ACC112 (cell line): ENCODE measurements at regions not wholly inside any gene's neighbourhood (a gene's known extent, or its start where the extent isn't known, plus 50 kb on each side); places are given as distances from the start of the nearest gene placed in this dataset.

Experiments used
- H2AFZ ChIP-seq: fragments of 200-600 bp; sonication (generic); one replicate; pipeline ENCODE4 v1.6.0; 2017; ENCODE audit warnings: antibody characterized with exemption, low read length; ENCODE audit not compliant: unreplicated experiment
- H3K27ac ChIP-seq: fragments of 200-600 bp; sonication (generic); 2 replicates; pipeline ENCODE4 v1.5.1; 2014; ENCODE audit warnings: low read depth, mild to moderate bottlenecking, antibody characterized with exemption, low read length, moderate library complexity
- H3K27me3 ChIP-seq: fragments of 200-600 bp; sonication (generic); 2 replicates; pipeline ENCODE4 v1.6.1; 2014; ENCODE audit warnings: mild to moderate bottlenecking, antibody characterized with exemption, low read length, moderate library complexity, mixed read lengths; ENCODE audit not compliant: insufficient read depth
- H3K36me3 ChIP-seq: fragments of 200-600 bp; sonication (generic); 2 replicates; pipeline ENCODE4 v1.6.1; 2016; ENCODE audit warnings: mild to moderate bottlenecking, antibody characterized with exemption, low read length, moderate library complexity, mixed read lengths; ENCODE audit not compliant: insufficient read depth
- H3K4me1 ChIP-seq: fragments of 200-600 bp; sonication (generic); one replicate; pipeline ENCODE4 v1.6.1; 2016; ENCODE audit warnings: low read length, mixed read lengths; ENCODE audit not compliant: insufficient read depth, unreplicated experiment, control insufficient read depth
- H3K4me3 ChIP-seq: fragments of 200-600 bp; sonication (generic); 2 replicates; pipeline ENCODE4 v1.5.1; 2014; ENCODE audit warnings: mild to moderate bottlenecking, low read depth, low read length
- H3K79me2 ChIP-seq: fragments of 200-600 bp; sonication (generic); one replicate; pipeline ENCODE4 v1.6.0; 2016; ENCODE audit warnings: low read length; ENCODE audit not compliant: control insufficient read depth, unreplicated experiment, insufficient read depth

GRCh38 chr9:89722712-89723111, 117.9 kb downstream of the GADD45G start:
- H3K36me3 ChIP-seq = no peaks in the 10 kb centered on the region
- H3K27me3 ChIP-seq = no peaks in the 10 kb centered on the region
- H2AFZ ChIP-seq = no peak overlapping the region
- no peaks in the 10 kb centered on the region for H3K4me1 ChIP-seq
- no peak overlapping the region for H3K4me3 ChIP-seq
- H3K79me2 ChIP-seq = no peaks in the 10 kb centered on the region
- H3K27ac ChIP-seq = no peak overlapping the region

- Histone ChIP-seq H2AFZ (no peak overlapping the region), H3K4me3 (no peak overlapping the region), H3K27ac (no peak overlapping the region), H3K36me3 (no peaks in the 10 kb centered on the region), H3K79me2 (no peaks in the 10 kb centered on the region), H3K27me3 (no peaks in the 10 kb centered on the region), H3K4me1 (no peaks in the 10 kb centered on the region)
Measured at GRCh38 chr9:89723469-89724100, 118.8 kb downstream of the GADD45G start.

- Histone ChIP-seq H3K27me3 (no peaks in the 10 kb centered on the region), H3K4me1 (no peaks in the 10 kb centered on the region), H3K27ac (no peak overlapping the region), H3K79me2 (no peaks in the 10 kb centered on the region), H2AFZ (no peak overlapping the region), H3K36me3 (no peaks in the 10 kb centered on the region), H3K4me3 (no peak overlapping the region)
Measured at GRCh38 chr9:89724659-89725058, 119.8 kb downstream of the GADD45G start.

GRCh38 chr9:89725271-89725670, 120.5 kb downstream of the GADD45G start:
- no peaks in the 10 kb centered on the region for H3K4me1 ChIP-seq
- no peaks in the 10 kb centered on the region for H3K79me2 ChIP-seq
- H3K27ac ChIP-seq = no peak overlapping the region
- no peaks in the 10 kb centered on the region for H3K36me3 ChIP-seq
- H3K4me3 ChIP-seq = no peak overlapping the region
- no peak overlapping the region for H2AFZ ChIP-seq
- no peaks in the 10 kb centered on the region for H3K27me3 ChIP-seq

GRCh38 chr9:89729954-89730530, 125.2 kb downstream of the GADD45G start:
- Histone ChIP-seq H3K27ac (no peak overlapping the region), H3K27me3 (no peaks in the 10 kb centered on the region)

GRCh38 chr9:89730715-89731114, 125.9 kb downstream of the GADD45G start:
- H2AFZ ChIP-seq = no peak overlapping the region

More at GRCh38 chr9:89729954-89730530, 125.2 kb downstream of the GADD45G start:
- Histone ChIP-seq H3K4me1 (no peaks in the 10 kb centered on the region), H2AFZ (no peak overlapping the region), H3K4me3 (no peak overlapping the region), H3K79me2 (no peaks in the 10 kb centered on the region), H3K36me3 (no peaks in the 10 kb centered on the region)

GRCh38 chr9:89731262-89732182, 126.7 kb downstream of the GADD45G start:
- H3K4me1 ChIP-seq = no peaks in the 10 kb centered on the region
- no peaks in the 10 kb centered on the region for H3K36me3 ChIP-seq
- no peak overlapping the region for H3K4me3 ChIP-seq
- no peak overlapping the region for H2AFZ ChIP-seq
- H3K27ac ChIP-seq = no peak overlapping the region
- H3K79me2 ChIP-seq = no peaks in the 10 kb centered on the region
- H3K27me3 ChIP-seq = no peaks in the 10 kb centered on the region

More at GRCh38 chr9:89730715-89731114, 125.9 kb downstream of the GADD45G start:
- Histone ChIP-seq H3K27me3 (no peaks in the 10 kb centered on the region), H3K4me3 (no peak overlapping the region), H3K36me3 (no peaks in the 10 kb centered on the region), H3K4me1 (no peaks in the 10 kb centered on the region), H3K27ac (no peak overlapping the region), H3K79me2 (no peaks in the 10 kb centered on the region)

GRCh38 chr9:89732295-89732938, 127.6 kb downstream of the GADD45G start:
- H3K79me2 ChIP-seq = no peaks in the 10 kb centered on the region
- no peak overlapping the region for H2AFZ ChIP-seq
- no peaks in the 10 kb centered on the region for H3K4me1 ChIP-seq
- H3K27me3 ChIP-seq = no peaks in the 10 kb centered on the region
- no peaks in the 10 kb centered on the region for H3K36me3 ChIP-seq
- H3K27ac ChIP-seq = no peak overlapping the region
- H3K4me3 ChIP-seq = no peak overlapping the region

- Histone ChIP-seq H2AFZ (no peak overlapping the region), H3K79me2 (no peaks in the 10 kb centered on the region), H3K4me3 (no peak overlapping the region), H3K27ac (no peak overlapping the region), H3K36me3 (no peaks in the 10 kb centered on the region), H3K4me1 (no peaks in the 10 kb centered on the region), H3K27me3 (no peaks in the 10 kb centered on the region)
Measured at GRCh38 chr9:89732939-89733324, 128.1 kb downstream of the GADD45G start.

GRCh38 chr9:89734600-89735041, 129.8 kb downstream of the GADD45G start:
- H3K27me3 ChIP-seq = no peaks in the 10 kb centered on the region
- H3K36me3 ChIP-seq = no peaks in the 10 kb centered on the region
- no peak overlapping the region for H2AFZ ChIP-seq
- H3K27ac ChIP-seq = no peak overlapping the region
- H3K79me2 ChIP-seq = no peaks in the 10 kb centered on the region
- H3K4me3 ChIP-seq = no peak overlapping the region
- H3K4me1 ChIP-seq = no peaks in the 10 kb centered on the region
